HepG2 (cell line): ENCODE measurements at regions not wholly inside any gene's neighbourhood (a gene's known extent, or its start where the extent isn't known, plus 50 kb on each side); places are given as distances from the start of the nearest gene placed in this dataset.

Source experiments
- ATM ChIP-seq: fragments of 450-650 bp; IDR thresholded peaks from 2 replicates; pipeline ENCODE4 v1.7.1; 2017; ENCODE audit warnings: mild to moderate bottlenecking, borderline replicate concordance
- BORCS8-MEF2B ChIP-seq: sonication (generic); formaldehyde crosslinking; IDR thresholded peaks from 2 replicates; pipeline ENCODE4 v1.8.0; 2022; ENCODE audit warnings: mild to moderate bottlenecking, missing genetic modification reagents
- CAMTA2 ChIP-seq: sonication (generic); formaldehyde crosslinking; IDR thresholded peaks from 2 replicates; pipeline ENCODE4 v1.4.0; 2020; ENCODE audit warnings: mild to moderate bottlenecking, missing genetic modification reagents, borderline replicate concordance
- CBFB ChIP-seq: sonication (generic); formaldehyde crosslinking; IDR thresholded peaks from 2 replicates; pipeline ENCODE4 v1.4.0; 2020; ENCODE audit warnings: missing genetic modification reagents
- KAT8 ChIP-seq: IDR thresholded peaks from 2 replicates; pipeline ENCODE4 v1.6.1; 2016; ENCODE audit warnings: missing genetic modification reagents, missing compliant biosample characterization
- MAF1 ChIP-seq: sonication (generic); formaldehyde crosslinking; IDR thresholded peaks from 2 replicates; pipeline ENCODE4 v1.5.0; 2020; ENCODE audit warnings: missing genetic modification reagents, borderline replicate concordance
- MAFF ChIP-seq: IDR thresholded peaks from 2 replicates; pipeline ENCODE4 v1.6.1; 2011; ENCODE audit warnings: low read depth, low read length, improper control_type of control experiment
- MEIS2 ChIP-seq: sonication (generic); formaldehyde crosslinking; IDR thresholded peaks from 2 replicates; pipeline ENCODE4 v1.9.0; 2021; ENCODE audit warnings: mild to moderate bottlenecking, missing genetic modification reagents
- SALL2 ChIP-seq: sonication (generic); formaldehyde crosslinking; IDR thresholded peaks from 2 replicates; pipeline ENCODE4 v1.8.1; 2023; ENCODE audit warnings: mild to moderate bottlenecking, missing genetic modification reagents, inconsistent platforms
- SNAPC4 ChIP-seq: sonication (generic); formaldehyde crosslinking; IDR thresholded peaks from 2 replicates; pipeline ENCODE4 v1.4.0; 2020; ENCODE audit warnings: mild to moderate bottlenecking, missing genetic modification reagents
- SNAPC5 ChIP-seq: sonication (generic); formaldehyde crosslinking; IDR thresholded peaks from 2 replicates; pipeline ENCODE4 v1.8.1; 2023; ENCODE audit warnings: mild to moderate bottlenecking, missing genetic modification reagents, borderline replicate concordance
- TBX2 ChIP-seq: sonication (generic); formaldehyde crosslinking; IDR thresholded peaks from 2 replicates; pipeline ENCODE4 v1.5.0; 2020; ENCODE audit warnings: missing genetic modification reagents, mild to moderate bottlenecking, borderline replicate concordance
- YEATS4 ChIP-seq: sonication (generic); formaldehyde crosslinking; IDR thresholded peaks from 2 replicates; pipeline ENCODE4 v1.4.0; 2020; ENCODE audit warnings: missing genetic modification reagents, borderline replicate concordance
- ZBTB38 ChIP-seq: sonication (generic); formaldehyde crosslinking; IDR thresholded peaks from 2 replicates; pipeline ENCODE4 v1.5.1; 2020; ENCODE audit warnings: mild to moderate bottlenecking, missing genetic modification reagents
- ZFP37 ChIP-seq: sonication (generic); formaldehyde crosslinking; IDR thresholded peaks from 2 replicates; pipeline ENCODE4 v1.4.0; 2020; ENCODE audit warnings: missing genetic modification reagents, borderline replicate concordance
- ZNF225 ChIP-seq: sonication (generic); formaldehyde crosslinking; IDR thresholded peaks from 2 replicates; pipeline ENCODE4 v1.4.0; 2020; ENCODE audit warnings: mild to moderate bottlenecking, missing genetic modification reagents
- ZNF24 ChIP-seq: fragments of 450-650 bp; IDR thresholded peaks from 2 replicates; pipeline ENCODE4 v1.6.1; 2017; ENCODE audit warnings: antibody characterized with exemption, mild to moderate bottlenecking
- ZNF431 ChIP-seq: sonication (generic); formaldehyde crosslinking; IDR thresholded peaks from 2 replicates; pipeline ENCODE4 v1.9.0; 2022; ENCODE audit warnings: missing genetic modification reagents, low read depth, mild to moderate bottlenecking, borderline replicate concordance
- ZNF569 ChIP-seq: sonication (generic); formaldehyde crosslinking; IDR thresholded peaks from 2 replicates; pipeline ENCODE4 v1.5.0; 2020; ENCODE audit warnings: mild to moderate bottlenecking, missing genetic modification reagents, moderate library complexity, borderline replicate concordance
- ZNF691 ChIP-seq: sonication (generic); formaldehyde crosslinking; IDR thresholded peaks from 2 replicates; pipeline ENCODE4 v1.4.0; 2020; ENCODE audit warnings: missing genetic modification reagents, low read depth, mild to moderate bottlenecking, borderline replicate concordance
- ZNF724P ChIP-seq: sonication (generic); formaldehyde crosslinking; IDR thresholded peaks from 2 replicates; pipeline ENCODE4 v1.8.0; 2022; ENCODE audit warnings: missing genetic modification reagents, borderline replicate concordance
- TF ChIP-seq, protein P1 (sequence below): fragments of 450-650 bp; IDR thresholded peaks from 2 replicates; pipeline ENCODE4 v1.6.1; 2017

DNA sequence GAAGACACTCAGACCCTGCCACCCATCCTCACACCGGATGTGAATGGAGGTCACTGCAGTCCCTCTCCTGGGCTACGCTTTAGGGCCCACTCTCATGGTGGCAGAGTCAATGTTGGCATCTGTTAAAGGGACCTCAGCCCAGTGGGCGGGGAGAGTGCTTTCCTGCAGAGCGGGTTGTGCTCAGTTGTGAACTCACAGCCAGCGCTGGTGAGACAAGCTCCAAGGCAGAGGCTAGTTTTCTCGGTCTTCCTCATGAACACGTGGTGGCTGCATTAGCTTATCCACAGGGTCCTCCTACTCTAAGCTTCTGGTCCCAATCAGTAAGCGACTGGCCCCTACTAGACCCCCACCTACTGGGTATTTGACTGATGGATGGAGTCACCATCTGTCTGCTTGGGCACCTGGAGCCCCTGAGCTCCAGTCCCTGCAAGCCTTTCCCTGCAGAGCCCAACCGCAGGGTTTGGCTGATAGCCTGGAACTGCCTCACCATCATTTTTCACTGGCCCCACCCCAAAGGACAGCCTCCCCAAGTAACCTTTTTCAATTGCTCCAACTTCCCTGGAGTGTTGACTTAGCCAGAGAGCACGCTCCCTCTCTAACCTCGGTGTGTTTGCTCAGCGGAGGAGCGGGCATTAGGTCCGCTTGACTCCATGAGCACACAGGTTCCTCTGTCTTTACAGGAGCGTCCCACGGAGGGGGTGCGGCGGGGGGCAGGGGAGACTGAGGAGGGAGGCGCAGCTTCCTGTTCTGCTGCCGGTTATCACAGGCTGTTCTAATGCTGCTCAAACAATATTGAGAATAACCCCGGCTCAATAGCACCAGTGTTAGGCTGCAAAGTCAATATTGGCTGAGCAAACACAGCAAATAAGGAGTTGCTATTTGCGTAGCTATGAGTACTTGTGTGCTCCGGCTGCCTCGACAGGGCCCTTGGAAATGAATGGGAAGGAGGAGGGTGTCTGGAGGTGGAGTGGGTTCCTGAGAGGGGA lies 141.7 kb downstream of the RPLP1 start (continued):
- TF ChIP-seq ZNF691 (CRISPR knock-in tag) (peak; percentile 86; the same call in 1 of the 2 replicates), CAMTA2 (CRISPR knock-in tag) (no peak), SALL2 (CRISPR knock-in tag) (peak; percentile 82; the same call in 1 of the 2 replicates), ZNF431 (CRISPR knock-in tag) (peak; percentile 63; the same call in 1 of the 2 replicates), ZNF24 (0 out of 2 replicates have a peak, but pooled peaks have one; percentile 26), MAF1 (CRISPR knock-in tag) (0 out of 2 replicates have a peak, but pooled peaks have one; percentile 50), KAT8 (CRISPR knock-in tag) (0 out of 2 replicates have a peak, but pooled peaks have one; percentile 58), ZNF724P (CRISPR knock-in tag) (no peak), MEIS2 (peak; percentile 95), TBX2 (peak; percentile 100), ZBTB38 (CRISPR knock-in tag) (0 out of 2 replicates have a peak, but pooled peaks have one; percentile 29), MAFF (no peak), ZNF225 (CRISPR knock-in tag) (no peak), ZNF569 (CRISPR knock-in tag) (no peak), CBFB (CRISPR knock-in tag) (peak; percentile 95; the same call in 1 of the 2 replicates), YEATS4 (CRISPR knock-in tag) (peak; percentile 27; the same call in 1 of the 2 replicates), SNAPC4 (CRISPR knock-in tag) (peak; percentile 87; the same call in 1 of the 2 replicates), ZFP37 (CRISPR knock-in tag) (peak; percentile 89; the same call in 1 of the 2 replicates), ATM (no peak), SNAPC5 (CRISPR knock-in tag) (no peak; the same call in 1 of the 2 replicates), BORCS8-MEF2B (no peak; the same call in 1 of the 2 replicates)
- TF ChIP-seq, protein P1, sequence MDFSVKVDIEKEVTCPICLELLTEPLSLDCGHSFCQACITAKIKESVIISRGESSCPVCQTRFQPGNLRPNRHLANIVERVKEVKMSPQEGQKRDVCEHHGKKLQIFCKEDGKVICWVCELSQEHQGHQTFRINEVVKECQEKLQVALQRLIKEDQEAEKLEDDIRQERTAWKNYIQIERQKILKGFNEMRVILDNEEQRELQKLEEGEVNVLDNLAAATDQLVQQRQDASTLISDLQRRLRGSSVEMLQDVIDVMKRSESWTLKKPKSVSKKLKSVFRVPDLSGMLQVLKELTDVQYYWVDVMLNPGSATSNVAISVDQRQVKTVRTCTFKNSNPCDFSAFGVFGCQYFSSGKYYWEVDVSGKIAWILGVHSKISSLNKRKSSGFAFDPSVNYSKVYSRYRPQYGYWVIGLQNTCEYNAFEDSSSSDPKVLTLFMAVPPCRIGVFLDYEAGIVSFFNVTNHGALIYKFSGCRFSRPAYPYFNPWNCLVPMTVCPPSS, result no peak
- TF ChIP-seq, all 625 proteins: peak for 317
